ENCODE measurements at regions not wholly inside any gene's neighbourhood (a gene's known extent, or its start where the extent isn't known, plus 50 kb on each side); places are given as distances from the start of the nearest gene placed in this dataset.

- no peaks in the 10 kb centered on the region for H3K9me3 Mint-ChIP-seq
- POLR2A ChIA-PET, result interaction anchor here (0.8 to 2.9 kb wide), 14 partner anchors 16 to 281 kb away, joined by 3 to 21 read pairs (median 4); partner anchors contain the start of gene IER5L
- H3K4me1 ChIP-seq (ENCODE audit: insufficient read depth, low read length), result peaks cover 57% of the 10 kb centered on the region
- H3K27me3 Mint-ChIP-seq, result no peaks in the 10 kb centered on the region
- peaks cover 37% of the 10 kb centered on the region for H3K4me1 Mint-ChIP-seq (ENCODE audit: low read depth)
- ATAC-seq (ENCODE audit: poor library complexity), result no peak
- no peaks in the 10 kb centered on the region for H3K36me3 ChIP-seq (ENCODE audit: insufficient read depth, low read length)
- intact Hi-C loops (cut with DNase I, micrococcal nuclease), result loop anchor here (5.0 kb wide), 4 partner anchors 38 to 282 kb away; partner anchors contain the start of gene IER5L (in 1 of the 2)
- no peak for TF ChIP-seq CTCF (IDR thresholded peaks at IDR 0.05)
- peak in 12 of 14 experiments; percentile 16 to 67 (median 35) for DNase-seq
- H3K9me3 ChIP-seq (ENCODE audit: control insufficient read depth in 1 of 2, insufficient read depth in 1 of 2, low read length in 2 of 2), result no peaks in the 10 kb centered on the region
- H3K27ac ChIP-seq (ENCODE audit: low read depth in 1 of 2, low read length in 2 of 2), result peak overlapping the region; percentile 56 to 68
- peak overlapping the region; percentile 83 for H3K27ac Mint-ChIP-seq
- CTCF ChIA-PET, result interaction anchor here (1.1 to 3.3 kb wide), 4 partner anchors 138 to 316 kb away, joined by 4 to 12 read pairs (median 6); no protein-coding TSS in a partner anchor
- no peaks in the 10 kb centered on the region for H3K27me3 ChIP-seq (ENCODE audit: control insufficient read depth in 1 of 2, insufficient read depth in 2 of 2, low read length in 2 of 2)
- H3K4me3 ChIP-seq (ENCODE audit: low read length), result peak overlapping the region; percentile 55
- peak overlapping the region; percentile 72 for H3K4me3 Mint-ChIP-seq
- H3K36me3 Mint-ChIP-seq (ENCODE audit: low read depth), result no peaks in the 10 kb centered on the region
These were observed 162.0 kb downstream of the C9orf50 start for GRCh38 chr9:129458663-129459546.

- peak; percentile 49 to 87 (median 60) for DNase-seq
- H3K9me3 ChIP-seq (ENCODE audit: control insufficient read depth in 1 of 2, insufficient read depth in 1 of 2, low read length in 2 of 2), result no peaks in the 10 kb centered on the region
- peak overlapping the region; percentile 1 for H3K4me3 ChIP-seq (ENCODE audit: low read length)
- H3K36me3 ChIP-seq (ENCODE audit: insufficient read depth, low read length), result no peaks in the 10 kb centered on the region
- no peaks in the 10 kb centered on the region for H3K27me3 ChIP-seq (ENCODE audit: control insufficient read depth in 1 of 2, insufficient read depth in 2 of 2, low read length in 2 of 2)
- ATAC-seq (ENCODE audit: poor library complexity), result peak; percentile 74
- TF ChIP-seq CTCF (IDR thresholded peaks at IDR 0.05), result no peak
- intact Hi-C loops (cut with DNase I, micrococcal nuclease), result loop anchor here (5.0 kb wide), 4 partner anchors 39 to 281 kb away; partner anchors contain the start of gene IER5L (in 1 of the 2)
- Mint-ChIP-seq H3K4me1 (ENCODE audit: low read depth) (peaks cover 37% of the 10 kb centered on the region), H3K27me3 (no peaks in the 10 kb centered on the region), H3K27ac (peak overlapping the region; percentile 83), H3K36me3 (ENCODE audit: low read depth) (no peaks in the 10 kb centered on the region), H3K4me3 (peak overlapping the region; percentile 72), H3K9me3 (no peaks in the 10 kb centered on the region)
- ChIA-PET CTCF (interaction anchor here (1.1 to 3.3 kb wide), 3 partner anchors 138 to 315 kb away, joined by 4 to 12 read pairs (median 7); no protein-coding TSS in a partner anchor), POLR2A (interaction anchor here (0.8 to 2.9 kb wide), 10 partner anchors 17 to 280 kb away, joined by 3 to 21 read pairs (median 6); partner anchors contain the start of gene IER5L)
- peak overlapping the region; percentile 56 to 68 for H3K27ac ChIP-seq (ENCODE audit: low read depth in 1 of 2, low read length in 2 of 2)
- peaks cover 57% of the 10 kb centered on the region for H3K4me1 ChIP-seq (ENCODE audit: insufficient read depth, low read length)
These were observed 162.7 kb downstream of the C9orf50 start for GRCh38 chr9:129458155-129458661.

GRCh38 chr9:129457325-129457779, 163.5 kb downstream of the C9orf50 start:
- Histone ChIP-seq H3K27me3 (ENCODE audit: control insufficient read depth in 1 of 2, insufficient read depth in 2 of 2, low read length in 2 of 2) (no peaks in the 10 kb centered on the region), H3K9me3 (ENCODE audit: control insufficient read depth in 1 of 2, insufficient read depth in 1 of 2, low read length in 2 of 2) (no peaks in the 10 kb centered on the region), H3K4me3 (ENCODE audit: low read length) (no peak overlapping the region), H3K4me1 (ENCODE audit: insufficient read depth, low read length) (peaks cover 57% of the 10 kb centered on the region), H3K36me3 (ENCODE audit: insufficient read depth, low read length) (no peaks in the 10 kb centered on the region), H3K27ac (ENCODE audit: low read depth in 1 of 2, low read length in 2 of 2) (no peak overlapping the region)
- Mint-ChIP-seq H3K9me3 (no peaks in the 10 kb centered on the region), H3K27ac (peak overlapping the region; percentile 83), H3K36me3 (ENCODE audit: low read depth) (no peaks in the 10 kb centered on the region), H3K27me3 (no peaks in the 10 kb centered on the region), H3K4me1 (ENCODE audit: low read depth) (peaks cover 37% of the 10 kb centered on the region), H3K4me3 (no peak overlapping the region)
- CTCF ChIA-PET, result no interaction called here
- intact Hi-C loops (cut with DNase I, micrococcal nuclease), result loop anchor here (5.0 kb wide), 4 partner anchors 40 to 280 kb away; partner anchors contain the start of gene IER5L (in 1 of the 2)
- DNase-seq (no peak), ATAC-seq (ENCODE audit: poor library complexity) (no peak)
- POLR2A ChIA-PET, result interaction anchor here (1.3 kb wide), 1 partner anchor 20 kb away, joined by 5 read pairs; no protein-coding TSS in a partner anchor
- no peak for TF ChIP-seq CTCF (IDR thresholded peaks at IDR 0.05)

Data from CD4-positive, alpha-beta T cell (primary cell).